ENCODE measurements at regions not wholly inside any gene's neighbourhood (a gene's known extent, or its start where the extent isn't known, plus 50 kb on each side); places are given as distances from the start of the nearest gene placed in this dataset.

DNA sequence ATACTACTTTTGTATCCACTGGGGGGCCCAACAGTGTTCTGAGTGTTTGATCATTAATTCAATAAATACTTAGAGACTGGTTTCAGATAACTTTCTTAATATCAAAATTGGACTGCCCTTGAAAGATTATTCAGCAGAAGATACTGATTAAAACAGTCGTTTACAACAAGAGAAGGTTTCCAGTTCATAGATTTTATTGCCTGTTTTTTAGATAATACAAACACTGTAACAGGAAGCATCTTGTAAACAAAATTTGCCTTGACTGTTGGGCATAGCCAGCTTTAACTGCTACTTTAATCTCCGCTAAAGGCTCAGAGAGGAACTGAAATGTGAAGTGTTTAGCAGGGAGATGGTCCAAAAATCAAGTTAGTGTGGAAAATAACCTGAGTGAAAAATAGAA lies 1168.7 kb upstream of the NUDT12 start:
- Histone ChIP-seq H3K27ac (ENCODE audit: low read depth in 2 of 2, low read length in 1 of 2) (no peak overlapping the region), H3K36me3 (replicated peaks in 1 of 2; ENCODE audit: control insufficient read depth in 1 of 2, insufficient read depth in 2 of 2, low read length in 1 of 2) (no peaks in the 10 kb centered on the region), H3K79me2 (ENCODE audit: insufficient read depth) (no peaks in the 10 kb centered on the region), H4K20me1 (ENCODE audit: insufficient read depth) (no peaks in the 10 kb centered on the region), H3K4me2 (no peak overlapping the region), H2AFZ (ENCODE audit: low read depth) (no peak overlapping the region), H3K9me3 (no peaks in the 10 kb centered on the region), H3K4me1 (ENCODE audit: control insufficient read depth in 1 of 2, insufficient read depth in 2 of 2, low read depth in 1 of 2, low read length in 1 of 2) (peaks cover 0 to 6% of the 10 kb centered on the region in 2 experiments; a peak in 2 of 4 replicates), H3K4me3 (ENCODE audit: low read depth in 2 of 2, low read length in 1 of 2) (no peak overlapping the region), H3F3A (replicated peaks; ENCODE audit: insufficient read depth) (no peaks in the 10 kb centered on the region), H3K27me3 (ENCODE audit: insufficient read depth) (no peaks in the 10 kb centered on the region), H3K9me2 (no peaks in the 10 kb centered on the region), H3K9ac (no peak overlapping the region)
- no peak for TF ChIP-seq RFX5 (IDR thresholded peaks at IDR 0.05; ENCODE audit: low read length)
- TF ChIP-seq SMC3 (IDR thresholded peaks at IDR 0.05; ENCODE audit: low read depth, low read length), result no peak
- TF ChIP-seq EP300 (IDR thresholded peaks at IDR 0.05; ENCODE audit: borderline replicate concordance in 1 of 2, low read depth in 1 of 2, low read length in 1 of 2), result no peak
- TF ChIP-seq ELF1 (IDR thresholded peaks at IDR 0.05), result no peak
- no peak for TF ChIP-seq NFIC (IDR thresholded peaks at IDR 0.05; ENCODE audit: borderline replicate concordance)
- no peak for TF ChIP-seq FOXJ3 (CRISPR knock-in tag; IDR thresholded peaks at IDR 0.05)
- no peak for TF ChIP-seq EZH2phosphoT487 (IDR thresholded peaks at IDR 0.05; ENCODE audit: borderline replicate concordance, low read depth)
- no peak for TF ChIP-seq FOXM1 (IDR thresholded peaks at IDR 0.05; ENCODE audit: low read depth)
- ChIA-PET CTCF (interaction anchor here (1.0 to 1.4 kb wide), 2 partner anchors 9 to 17 kb away, joined by 3 read pairs; no protein-coding TSS in a partner anchor), POLR2A (no interaction called here)
- WGBS (ENCODE audit: low lambda C conversion rate), result 67% methylated on average over 2 of the region's 2 CpGs
- no peak for DNase-seq

DNA sequence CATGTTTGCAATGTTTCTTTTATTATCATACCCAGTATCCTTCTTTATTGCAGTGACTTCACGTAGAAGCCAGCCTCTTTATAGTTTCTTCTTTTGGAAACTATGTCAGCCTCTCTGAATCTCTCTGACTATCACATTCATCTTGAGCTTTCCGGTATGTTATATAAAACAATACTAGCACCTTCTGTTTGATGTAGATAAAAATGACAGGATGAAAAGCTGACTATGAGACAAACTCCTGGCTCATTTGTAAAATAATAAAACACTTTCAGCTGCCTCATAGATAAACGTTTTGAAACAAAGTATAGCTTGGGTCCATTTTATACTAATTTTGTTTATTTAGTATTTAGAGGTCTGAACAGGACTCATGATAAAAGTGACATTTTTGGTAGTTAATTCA lies 1145.4 kb upstream of the NUDT12 start:
- H3K4me1 ChIP-seq (ENCODE audit: control insufficient read depth in 1 of 2, insufficient read depth in 2 of 2, low read depth in 1 of 2, low read length in 1 of 2), result no peaks in the 10 kb centered on the region
- ChIA-PET POLR2A (no interaction called here), CTCF (no interaction called here)
- H3K9me3 ChIP-seq, result no peaks in the 10 kb centered on the region
- no peaks in the 10 kb centered on the region for H3K79me2 ChIP-seq (ENCODE audit: insufficient read depth)
- no peaks in the 10 kb centered on the region for H4K20me1 ChIP-seq (ENCODE audit: insufficient read depth)
- no peak overlapping the region for H3K4me2 ChIP-seq
- H3K9me2 ChIP-seq, result no peaks in the 10 kb centered on the region
- no peak overlapping the region for H2AFZ ChIP-seq (ENCODE audit: low read depth)
- DNase-seq, result no peak
- no peak overlapping the region for H3K4me3 ChIP-seq (ENCODE audit: low read depth in 2 of 2, low read length in 1 of 2)
- 51% methylated on average over 3 of the region's 3 CpGs for WGBS (ENCODE audit: low lambda C conversion rate)
- no peaks in the 10 kb centered on the region for H3F3A ChIP-seq (replicated peaks; ENCODE audit: insufficient read depth)
- no peak overlapping the region for H3K9ac ChIP-seq
- H3K36me3 ChIP-seq (replicated peaks in 1 of 2; ENCODE audit: control insufficient read depth in 1 of 2, insufficient read depth in 2 of 2, low read length in 1 of 2), result no peaks in the 10 kb centered on the region
- H3K27ac ChIP-seq (ENCODE audit: low read depth in 2 of 2, low read length in 1 of 2), result no peak overlapping the region
- TF ChIP-seq YY1 (IDR thresholded peaks at IDR 0.05; ENCODE audit: low read depth) (no peak), FOXM1 (IDR thresholded peaks at IDR 0.05; ENCODE audit: low read depth) (no peak), FOSL2 (IDR thresholded peaks at IDR 0.05; ENCODE audit: borderline replicate concordance, low read depth) (no peak), MXI1 (IDR thresholded peaks at IDR 0.05; ENCODE audit: low read depth, low read length) (no peak), EZH2phosphoT487 (IDR thresholded peaks at IDR 0.05; ENCODE audit: borderline replicate concordance, low read depth) (no peak), GABPA (IDR thresholded peaks at IDR 0.05; ENCODE audit: low read depth) (no peak), NRF1 (IDR thresholded peaks at IDR 0.05; ENCODE audit: low read depth, low read length) (no peak), RCOR1 (IDR thresholded peaks at IDR 0.05; ENCODE audit: low read length) (no peak), RAD21 (IDR thresholded peaks at IDR 0.05; ENCODE audit: low read length) (no peak)
- TF ChIP-seq, protein P1, sequence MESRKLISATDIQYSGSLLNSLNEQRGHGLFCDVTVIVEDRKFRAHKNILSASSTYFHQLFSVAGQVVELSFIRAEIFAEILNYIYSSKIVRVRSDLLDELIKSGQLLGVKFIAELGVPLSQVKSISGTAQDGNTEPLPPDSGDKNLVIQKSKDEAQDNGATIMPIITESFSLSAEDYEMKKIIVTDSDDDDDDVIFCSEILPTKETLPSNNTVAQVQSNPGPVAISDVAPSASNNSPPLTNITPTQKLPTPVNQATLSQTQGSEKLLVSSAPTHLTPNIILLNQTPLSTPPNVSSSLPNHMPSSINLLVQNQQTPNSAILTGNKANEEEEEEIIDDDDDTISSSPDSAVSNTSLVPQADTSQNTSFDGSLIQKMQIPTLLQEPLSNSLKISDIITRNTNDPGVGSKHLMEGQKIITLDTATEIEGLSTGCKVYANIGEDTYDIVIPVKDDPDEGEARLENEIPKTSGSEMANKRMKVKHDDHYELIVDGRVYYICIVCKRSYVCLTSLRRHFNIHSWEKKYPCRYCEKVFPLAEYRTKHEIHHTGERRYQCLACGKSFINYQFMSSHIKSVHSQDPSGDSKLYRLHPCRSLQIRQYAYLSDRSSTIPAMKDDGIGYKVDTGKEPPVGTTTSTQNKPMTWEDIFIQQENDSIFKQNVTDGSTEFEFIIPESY (IDR thresholded peaks at IDR 0.05; ENCODE audit: borderline replicate concordance, low read depth), result no peak
- TF ChIP-seq, protein P2, sequence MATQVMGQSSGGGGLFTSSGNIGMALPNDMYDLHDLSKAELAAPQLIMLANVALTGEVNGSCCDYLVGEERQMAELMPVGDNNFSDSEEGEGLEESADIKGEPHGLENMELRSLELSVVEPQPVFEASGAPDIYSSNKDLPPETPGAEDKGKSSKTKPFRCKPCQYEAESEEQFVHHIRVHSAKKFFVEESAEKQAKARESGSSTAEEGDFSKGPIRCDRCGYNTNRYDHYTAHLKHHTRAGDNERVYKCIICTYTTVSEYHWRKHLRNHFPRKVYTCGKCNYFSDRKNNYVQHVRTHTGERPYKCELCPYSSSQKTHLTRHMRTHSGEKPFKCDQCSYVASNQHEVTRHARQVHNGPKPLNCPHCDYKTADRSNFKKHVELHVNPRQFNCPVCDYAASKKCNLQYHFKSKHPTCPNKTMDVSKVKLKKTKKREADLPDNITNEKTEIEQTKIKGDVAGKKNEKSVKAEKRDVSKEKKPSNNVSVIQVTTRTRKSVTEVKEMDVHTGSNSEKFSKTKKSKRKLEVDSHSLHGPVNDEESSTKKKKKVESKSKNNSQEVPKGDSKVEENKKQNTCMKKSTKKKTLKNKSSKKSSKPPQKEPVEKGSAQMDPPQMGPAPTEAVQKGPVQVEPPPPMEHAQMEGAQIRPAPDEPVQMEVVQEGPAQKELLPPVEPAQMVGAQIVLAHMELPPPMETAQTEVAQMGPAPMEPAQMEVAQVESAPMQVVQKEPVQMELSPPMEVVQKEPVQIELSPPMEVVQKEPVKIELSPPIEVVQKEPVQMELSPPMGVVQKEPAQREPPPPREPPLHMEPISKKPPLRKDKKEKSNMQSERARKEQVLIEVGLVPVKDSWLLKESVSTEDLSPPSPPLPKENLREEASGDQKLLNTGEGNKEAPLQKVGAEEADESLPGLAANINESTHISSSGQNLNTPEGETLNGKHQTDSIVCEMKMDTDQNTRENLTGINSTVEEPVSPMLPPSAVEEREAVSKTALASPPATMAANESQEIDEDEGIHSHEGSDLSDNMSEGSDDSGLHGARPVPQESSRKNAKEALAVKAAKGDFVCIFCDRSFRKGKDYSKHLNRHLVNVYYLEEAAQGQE (IDR thresholded peaks at IDR 0.05; ENCODE audit: low read depth, low read length), result no peak
- TF ChIP-seq, protein P3, sequence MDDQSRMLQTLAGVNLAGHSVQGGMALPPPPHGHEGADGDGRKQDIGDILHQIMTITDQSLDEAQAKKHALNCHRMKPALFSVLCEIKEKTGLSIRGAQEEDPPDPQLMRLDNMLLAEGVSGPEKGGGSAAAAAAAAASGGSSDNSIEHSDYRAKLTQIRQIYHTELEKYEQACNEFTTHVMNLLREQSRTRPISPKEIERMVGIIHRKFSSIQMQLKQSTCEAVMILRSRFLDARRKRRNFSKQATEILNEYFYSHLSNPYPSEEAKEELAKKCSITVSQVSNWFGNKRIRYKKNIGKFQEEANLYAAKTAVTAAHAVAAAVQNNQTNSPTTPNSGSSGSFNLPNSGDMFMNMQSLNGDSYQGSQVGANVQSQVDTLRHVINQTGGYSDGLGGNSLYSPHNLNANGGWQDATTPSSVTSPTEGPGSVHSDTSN (IDR thresholded peaks at IDR 0.05), result no peak
- TF ChIP-seq, protein P4, sequence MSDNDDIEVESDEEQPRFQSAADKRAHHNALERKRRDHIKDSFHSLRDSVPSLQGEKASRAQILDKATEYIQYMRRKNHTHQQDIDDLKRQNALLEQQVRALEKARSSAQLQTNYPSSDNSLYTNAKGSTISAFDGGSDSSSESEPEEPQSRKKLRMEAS (IDR thresholded peaks at IDR 0.05; ENCODE audit: low read depth), result no peak
- TF ChIP-seq, protein P5, sequence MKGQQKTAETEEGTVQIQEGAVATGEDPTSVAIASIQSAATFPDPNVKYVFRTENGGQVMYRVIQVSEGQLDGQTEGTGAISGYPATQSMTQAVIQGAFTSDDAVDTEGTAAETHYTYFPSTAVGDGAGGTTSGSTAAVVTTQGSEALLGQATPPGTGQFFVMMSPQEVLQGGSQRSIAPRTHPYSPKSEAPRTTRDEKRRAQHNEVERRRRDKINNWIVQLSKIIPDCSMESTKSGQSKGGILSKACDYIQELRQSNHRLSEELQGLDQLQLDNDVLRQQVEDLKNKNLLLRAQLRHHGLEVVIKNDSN (IDR thresholded peaks at IDR 0.05; ENCODE audit: borderline replicate concordance, low read depth), result no peak
- no peaks in the 10 kb centered on the region for H3K27me3 ChIP-seq (ENCODE audit: insufficient read depth)
